ENCODE measurements at regions not wholly inside any gene's neighbourhood (a gene's known extent, or its start where the extent isn't known, plus 50 kb on each side); places are given as distances from the start of the nearest gene placed in this dataset.

DNA sequence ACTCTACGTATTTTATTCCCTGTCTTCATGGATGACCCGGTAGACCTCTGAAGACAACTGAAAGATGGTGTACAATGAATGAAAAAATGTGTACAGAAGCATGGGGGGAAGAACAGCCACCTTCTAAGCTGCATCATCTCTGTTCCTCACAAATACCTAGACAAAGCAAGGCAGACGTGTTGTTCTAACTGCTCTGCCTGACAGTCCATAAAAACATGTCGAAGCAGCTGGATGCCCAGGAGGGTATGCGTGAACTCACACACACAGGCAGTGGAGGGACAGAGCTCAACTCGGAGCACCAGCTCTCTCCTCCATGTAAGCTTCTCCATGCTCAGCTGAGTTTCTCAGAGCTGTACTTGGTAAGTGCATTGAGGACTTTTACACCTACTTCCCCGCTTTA lies 327.4 kb downstream of the CTTN start:
- no peak for ATAC-seq

DNA sequence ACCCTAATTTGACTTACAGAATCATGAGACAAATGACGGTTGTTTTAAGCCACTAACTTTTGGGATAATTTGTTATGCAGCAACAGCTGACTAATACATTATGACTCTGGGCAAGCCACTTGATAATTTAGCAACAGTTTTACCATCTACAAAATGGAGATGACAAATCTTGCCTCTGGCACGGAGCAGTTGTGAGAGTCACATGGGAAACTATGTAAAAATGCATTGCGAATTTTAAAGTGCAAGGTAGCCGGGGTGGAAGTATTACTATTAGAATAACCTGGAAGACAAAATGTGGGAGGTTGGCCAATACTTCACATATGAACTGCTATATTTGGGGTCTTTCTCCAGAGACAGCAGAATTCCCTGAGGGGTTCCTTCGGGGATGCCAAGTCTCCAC lies 328.7 kb downstream of the CTTN start:
- no peak for DNase-seq

More for the DNA sequence above, 327.4 kb downstream of the CTTN start:
- DNase-seq = no peak

DNA sequence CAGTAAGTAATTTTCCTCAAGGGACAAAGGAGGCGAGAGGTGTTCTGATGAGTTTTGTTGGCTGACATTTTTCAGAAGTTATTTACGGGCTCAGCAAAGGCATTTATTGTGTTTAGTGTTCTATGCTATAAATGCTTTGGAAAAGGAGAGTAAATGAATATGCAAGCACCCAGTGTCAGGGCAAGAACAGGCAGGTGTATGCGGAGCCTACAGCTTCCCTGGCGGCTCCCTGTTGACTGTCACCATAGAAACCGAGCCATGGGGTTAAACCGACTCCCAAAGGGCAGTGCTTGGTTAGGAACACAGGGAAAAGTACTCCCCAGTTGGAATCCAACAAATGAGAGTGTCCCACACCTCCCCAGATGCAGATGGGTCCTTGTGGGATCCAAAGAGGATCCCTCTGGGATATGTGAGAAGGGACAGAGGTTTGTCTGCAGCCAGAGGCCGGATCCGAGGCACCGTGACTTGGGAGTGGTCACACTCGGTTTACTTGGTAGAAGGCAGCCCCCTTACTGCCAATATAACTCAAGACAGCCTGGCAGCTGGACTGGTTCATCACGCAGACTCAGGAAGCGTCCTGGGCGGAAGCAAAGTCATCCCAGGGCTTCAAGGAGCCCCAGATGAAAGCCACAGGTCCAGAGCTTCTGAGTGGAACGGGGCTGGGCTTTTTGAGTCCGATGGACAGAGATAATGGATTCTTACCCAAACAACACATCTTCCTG lies 329.7 kb downstream of the CTTN start:
- DNase-seq (no peak), ATAC-seq (no peak)

More for the DNA sequence above, 328.7 kb downstream of the CTTN start:
- ATAC-seq = no peak

DNA sequence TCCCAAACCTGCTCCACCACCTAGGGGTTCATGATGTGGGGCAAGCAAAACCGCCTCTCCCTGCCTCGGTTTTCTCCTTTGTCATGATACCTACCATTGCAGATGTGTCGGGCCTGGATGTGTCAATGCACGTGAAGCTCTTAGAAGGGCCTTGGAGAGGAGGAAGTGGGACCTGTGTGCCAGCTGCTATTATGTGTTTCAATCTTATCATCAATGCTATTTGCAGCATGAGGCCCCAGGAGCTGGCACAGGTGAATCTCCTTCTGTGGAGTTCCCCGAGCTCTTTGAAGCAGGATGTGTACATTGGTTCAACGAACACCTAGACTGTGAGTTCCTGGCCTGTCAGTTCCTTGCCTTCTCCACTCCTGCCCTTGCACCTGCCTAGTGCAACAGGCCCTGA lies 331.6 kb downstream of the CTTN start:
- DNase-seq (no peak), ATAC-seq (no peak)

DNA sequence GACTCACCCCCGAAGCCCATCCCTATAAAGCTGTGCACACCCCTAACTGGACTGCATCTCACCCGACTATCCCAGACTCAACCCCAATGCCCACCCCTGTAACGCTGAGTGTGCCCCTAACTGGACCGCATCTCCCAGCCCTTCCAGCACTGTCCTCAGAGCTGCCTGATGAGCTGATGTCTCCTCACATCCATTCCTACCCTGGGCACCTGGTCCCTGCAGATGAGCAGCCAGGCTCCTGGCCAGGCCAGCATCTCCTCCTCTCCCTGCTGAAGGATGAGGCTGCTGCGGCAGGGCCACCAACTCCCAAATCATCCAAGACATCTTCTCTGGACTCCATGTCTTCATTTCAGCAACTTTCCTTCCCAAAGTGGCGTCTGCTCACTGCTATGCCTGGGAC lies 332.1 kb downstream of the CTTN start:
- DNase-seq = no peak
- no peak for ATAC-seq

DNA sequence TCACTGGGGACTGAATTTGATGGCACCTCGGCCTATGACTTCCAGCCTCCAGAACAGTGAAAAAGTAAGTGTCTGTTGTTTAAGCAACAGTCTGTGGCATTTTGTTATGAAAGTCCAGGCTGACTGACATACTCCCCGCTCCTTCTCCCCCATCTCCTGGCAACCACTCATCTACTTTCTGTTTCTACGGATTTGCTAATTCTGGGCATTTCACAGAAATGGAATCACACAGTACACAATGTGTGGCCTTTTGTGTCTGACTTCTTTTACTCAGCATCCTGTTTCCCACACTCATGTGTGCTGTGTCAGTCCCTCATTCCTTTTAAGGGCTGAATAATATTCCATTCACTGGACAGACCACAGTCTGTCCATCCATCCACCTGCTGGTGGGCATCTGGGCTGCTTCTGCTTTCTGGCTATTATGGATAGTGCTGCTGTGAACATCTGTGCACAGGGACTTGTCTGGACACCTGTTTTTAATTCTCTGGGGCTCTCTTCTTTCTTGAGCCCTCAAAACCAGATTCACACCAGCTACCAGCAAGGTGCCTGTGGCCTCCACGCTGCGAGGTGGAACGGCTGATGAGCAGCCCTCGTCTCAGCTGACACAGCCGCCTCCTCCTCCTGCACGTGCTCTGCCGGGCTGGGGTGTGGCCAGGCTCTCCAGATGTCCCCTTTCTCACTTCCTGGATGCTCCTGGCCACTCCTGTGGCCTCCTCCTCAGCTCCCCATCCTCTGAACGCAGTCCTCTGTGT lies 333.1 kb downstream of the CTTN start:
- ATAC-seq (no peak), DNase-seq (no peak)

DNA sequence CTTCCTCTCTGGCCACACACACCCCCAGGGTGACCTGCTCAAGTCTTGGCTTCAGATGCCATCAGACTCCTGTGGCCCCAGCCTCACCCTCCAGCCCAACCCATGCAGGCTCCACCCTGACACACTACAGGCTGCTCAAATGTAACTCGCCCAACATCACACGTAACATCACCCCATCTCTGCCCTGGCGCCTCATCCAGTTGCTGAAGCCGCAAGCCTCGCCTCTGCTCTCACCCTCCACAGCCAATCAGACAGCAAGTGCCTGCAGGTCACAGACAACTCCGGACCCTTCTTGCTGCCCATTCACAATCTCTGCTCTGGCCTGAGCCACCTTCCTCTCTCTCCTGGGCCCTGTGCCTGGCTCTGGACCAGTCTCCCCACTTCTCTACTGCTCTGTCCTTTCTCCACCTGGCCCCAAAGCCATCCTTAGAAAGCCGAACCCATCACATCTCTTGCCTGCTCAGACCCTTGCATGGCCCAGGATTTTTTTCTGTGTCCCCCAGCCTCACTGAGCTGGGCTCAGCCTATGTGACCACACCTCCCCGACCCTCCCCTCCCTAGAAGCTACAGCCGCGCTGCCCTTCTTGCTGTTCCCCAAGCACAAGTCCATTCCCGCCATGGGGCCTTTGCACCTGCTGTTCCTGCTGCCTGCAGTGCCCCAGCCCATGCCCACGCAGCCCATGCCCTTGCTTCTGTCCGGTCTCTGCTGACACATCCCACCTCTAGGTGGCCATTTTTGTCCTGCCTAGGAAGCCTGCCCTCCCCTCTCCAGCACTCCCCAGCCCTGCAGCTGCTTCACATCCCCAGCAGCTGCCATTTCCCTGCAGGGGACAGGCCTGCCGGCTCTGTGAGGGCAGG lies 333.9 kb downstream of the CTTN start:
- no peak for DNase-seq
- no peak for ATAC-seq

DNA sequence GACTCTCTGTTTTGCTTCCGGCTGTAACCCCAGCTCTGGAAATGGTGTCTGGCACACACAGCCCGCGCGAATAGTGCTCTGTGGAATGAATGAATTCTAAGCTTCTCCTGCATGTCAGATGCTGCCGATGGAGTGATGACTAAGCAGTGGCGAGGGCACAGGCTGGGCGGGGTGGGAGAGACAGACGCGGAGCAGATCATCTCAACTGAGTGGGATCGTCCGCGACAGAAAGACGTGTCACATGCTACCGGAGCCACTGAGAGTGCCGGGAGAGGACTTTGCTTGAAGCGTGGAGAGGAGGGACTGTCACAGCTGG lies 334.5 kb downstream of the CTTN start:
- ATAC-seq = no peak
- no peak for DNase-seq

DNA sequence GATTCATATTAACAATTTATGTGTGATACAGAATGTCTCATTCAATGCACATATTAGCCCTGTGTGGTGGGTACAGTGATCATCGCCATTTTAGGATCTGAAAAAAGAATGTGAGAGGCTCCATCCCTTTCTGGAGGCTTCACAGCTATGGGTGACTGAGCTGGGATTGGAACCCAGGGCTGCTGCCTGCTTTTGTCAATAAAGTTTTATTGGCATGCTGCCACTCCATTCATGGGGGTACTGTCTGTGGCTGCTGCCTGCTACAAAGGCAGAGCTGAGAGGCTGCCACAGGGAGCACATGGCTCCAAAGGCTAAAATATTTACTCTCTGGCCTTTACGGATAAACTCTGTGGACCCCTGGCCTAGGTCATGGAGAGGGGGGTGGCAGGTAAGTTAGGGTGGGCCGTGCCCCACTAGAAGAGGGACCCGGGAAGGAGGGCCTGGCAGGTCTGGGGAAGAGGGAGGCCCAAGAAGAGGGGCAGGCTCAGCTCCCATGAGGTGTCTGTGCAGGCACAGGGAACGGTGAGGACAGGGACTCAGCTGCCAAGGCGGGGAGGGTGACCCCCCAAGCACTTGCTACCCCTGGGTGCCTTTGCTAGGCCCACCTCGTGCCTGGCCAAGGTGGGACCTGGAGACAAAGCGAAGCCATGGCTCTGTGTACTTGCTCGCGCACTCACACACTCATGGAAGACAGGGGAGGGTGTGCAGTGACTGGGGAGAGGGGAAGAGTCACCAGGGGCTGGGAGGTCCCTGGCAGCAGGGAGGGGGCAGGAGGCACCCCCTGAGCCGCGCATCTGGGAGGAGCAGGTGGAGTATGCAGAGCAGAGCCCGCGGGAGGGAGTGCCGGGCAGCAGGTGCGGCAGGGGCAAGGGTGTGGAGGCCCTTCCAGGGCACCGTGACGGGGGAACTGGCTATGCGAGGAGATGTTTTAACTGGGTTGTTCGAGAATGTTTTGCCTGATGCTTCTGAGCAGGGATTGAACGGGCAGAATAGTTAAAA lies 335.3 kb downstream of the CTTN start:
- ATAC-seq (no peak), DNase-seq (no peak)

DNA sequence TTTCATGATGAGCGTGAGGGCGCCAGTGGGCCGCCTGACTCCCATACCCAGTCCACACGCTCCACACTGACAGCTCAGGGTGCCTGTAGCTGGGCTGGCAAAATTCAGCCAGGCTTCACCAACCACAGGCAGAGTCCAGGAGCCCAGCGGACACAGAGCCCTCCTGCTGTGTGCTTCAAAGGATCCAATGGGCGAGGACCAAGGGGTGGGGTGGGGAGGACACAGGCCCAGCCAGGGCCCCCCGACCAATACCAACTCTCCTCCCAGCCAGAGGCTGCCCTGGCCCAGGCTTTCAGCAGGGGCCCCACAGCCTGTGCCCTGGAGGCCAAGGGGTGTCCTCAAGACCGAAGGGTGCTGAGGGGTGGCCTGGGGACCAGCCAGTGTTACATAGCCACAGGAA lies 336.1 kb downstream of the CTTN start:
- ATAC-seq (no peak), DNase-seq (no peak)

DNA sequence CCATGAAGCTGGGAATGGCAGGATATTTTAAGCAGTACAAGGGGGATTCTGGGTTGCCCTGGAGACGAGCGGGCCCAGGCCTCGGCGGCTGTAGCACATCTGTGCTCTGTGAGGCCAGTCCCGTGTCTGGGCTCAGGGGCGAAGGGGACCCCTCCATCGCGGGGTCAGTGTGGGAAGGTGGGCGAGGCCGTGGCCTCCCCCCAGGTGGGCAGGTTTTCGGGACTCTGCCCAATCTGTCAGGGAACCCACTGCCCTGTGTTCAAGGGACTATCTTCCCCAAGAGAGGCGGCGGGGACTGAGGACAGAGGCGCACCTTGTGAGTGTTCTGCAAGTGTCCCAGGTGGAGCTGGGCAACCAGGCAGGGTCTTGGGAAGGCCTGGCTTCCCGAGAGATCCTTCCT lies 336.6 kb downstream of the CTTN start:
- ATAC-seq = no peak
- DNase-seq = no peak

DNA sequence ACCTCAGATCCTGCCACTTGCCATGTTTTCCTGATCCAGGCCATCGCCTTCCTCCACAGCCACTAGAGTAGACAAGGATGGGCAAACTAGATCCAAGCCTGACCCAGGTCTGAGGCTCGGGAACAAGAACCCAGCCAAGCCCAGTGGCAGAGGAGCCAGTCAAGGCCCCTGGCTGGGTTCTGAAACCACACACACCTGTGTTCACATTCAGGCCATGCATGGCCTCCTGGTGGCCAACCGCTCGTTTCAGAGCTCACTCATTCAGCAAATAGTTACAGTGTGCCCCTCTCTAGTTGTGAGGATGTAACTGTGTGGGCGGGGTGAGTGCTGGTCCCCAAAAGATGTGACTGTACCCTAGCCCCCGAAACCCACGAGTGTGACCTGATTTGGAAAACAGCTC lies 337.6 kb downstream of the CTTN start:
- ATAC-seq (no peak), DNase-seq (no peak)

DNA sequence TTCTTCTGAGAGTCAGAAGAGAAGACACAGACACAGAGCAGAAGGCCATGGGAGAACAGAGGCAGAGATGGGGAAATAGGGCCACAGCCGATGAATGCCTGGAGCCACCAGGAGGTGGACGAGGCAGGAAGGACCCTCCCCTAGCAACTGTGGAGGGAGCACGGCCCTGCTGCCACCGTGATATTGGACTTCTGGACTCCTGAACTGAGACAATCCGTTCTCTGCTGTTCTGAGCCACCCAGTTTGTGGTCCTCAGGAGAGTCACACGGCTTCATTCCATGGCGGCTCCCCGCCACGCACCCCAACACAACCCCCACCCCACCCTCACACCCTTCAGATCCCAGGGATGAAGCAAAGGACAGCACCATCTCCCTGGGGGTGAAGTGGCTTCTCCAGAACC lies 338.1 kb downstream of the CTTN start:
- no peak for ATAC-seq
- no peak for DNase-seq

DNA sequence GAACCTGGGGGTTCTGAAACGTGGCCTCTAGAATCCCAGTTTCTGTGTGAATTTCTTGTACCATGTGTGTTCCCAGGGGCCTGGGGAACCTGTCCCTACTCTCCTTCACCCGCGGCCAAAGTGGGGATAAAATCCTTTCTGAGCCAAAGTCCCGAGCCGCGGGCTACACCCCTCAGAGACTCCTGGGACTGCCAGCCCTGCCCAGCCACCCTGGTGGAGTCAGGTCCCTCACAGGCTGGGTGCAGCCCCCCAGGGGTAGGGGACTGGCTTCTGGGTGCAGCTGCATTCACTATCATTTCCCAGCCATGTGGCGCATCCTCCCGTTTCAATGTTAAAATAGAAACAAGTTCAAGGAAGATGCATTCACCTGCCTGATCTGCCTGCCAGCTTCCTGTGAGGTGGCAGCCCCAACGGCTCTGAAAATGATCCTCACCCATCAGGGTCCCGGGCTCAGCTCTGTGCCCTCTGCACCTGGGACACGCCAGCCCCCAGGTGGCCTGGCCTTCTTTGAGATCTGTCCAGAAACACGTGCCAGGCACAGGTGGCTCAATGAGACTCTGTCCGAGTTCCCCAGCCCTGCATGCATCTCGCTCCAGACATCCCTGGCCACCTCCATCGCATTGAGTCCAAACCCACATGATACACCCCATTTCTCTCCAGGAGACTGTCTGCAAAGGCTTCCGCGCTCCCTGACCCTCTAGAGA lies 338.8 kb downstream of the CTTN start:
- DNase-seq (no peak), ATAC-seq (no peak)

DNA sequence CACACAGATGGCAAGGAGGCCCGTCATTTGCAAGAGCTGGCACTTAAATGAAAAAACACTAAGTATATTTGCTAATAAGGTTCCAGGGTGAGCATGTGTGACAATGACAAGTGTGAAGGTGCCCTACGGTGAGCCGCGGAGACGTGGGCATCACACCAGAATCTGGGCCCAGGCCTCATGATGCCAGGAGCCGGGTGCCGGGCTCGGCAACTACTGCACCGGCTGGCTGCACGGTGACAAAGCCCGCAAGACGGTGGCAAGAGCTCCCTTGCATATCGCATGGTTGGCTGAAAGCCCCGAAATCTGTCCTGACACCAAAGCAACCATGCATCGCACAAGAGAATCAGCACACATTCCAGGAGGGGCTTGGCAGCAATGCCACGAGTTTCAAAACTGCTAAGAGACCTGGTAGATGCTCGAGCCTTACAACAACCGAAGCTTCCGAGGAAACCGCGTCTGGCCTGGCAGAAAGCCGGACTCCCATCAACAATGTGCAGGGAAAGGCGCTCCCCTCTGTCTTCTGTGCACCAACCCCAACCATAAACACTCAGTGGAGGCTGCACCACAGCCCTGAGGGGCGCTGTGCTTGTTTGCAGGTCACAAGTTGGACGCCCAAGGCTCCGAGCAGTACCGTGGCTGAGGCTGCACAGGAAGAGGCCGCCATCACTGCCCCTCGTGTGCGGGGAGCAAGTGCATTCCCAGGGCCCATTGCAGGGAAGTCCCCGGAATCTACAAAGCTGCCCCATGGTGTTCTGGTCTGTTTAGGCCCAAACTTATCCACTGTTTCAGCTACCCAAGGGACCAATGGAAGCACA lies 339.7 kb downstream of the CTTN start:
- no peak for ATAC-seq
- no peak for DNase-seq

DNA sequence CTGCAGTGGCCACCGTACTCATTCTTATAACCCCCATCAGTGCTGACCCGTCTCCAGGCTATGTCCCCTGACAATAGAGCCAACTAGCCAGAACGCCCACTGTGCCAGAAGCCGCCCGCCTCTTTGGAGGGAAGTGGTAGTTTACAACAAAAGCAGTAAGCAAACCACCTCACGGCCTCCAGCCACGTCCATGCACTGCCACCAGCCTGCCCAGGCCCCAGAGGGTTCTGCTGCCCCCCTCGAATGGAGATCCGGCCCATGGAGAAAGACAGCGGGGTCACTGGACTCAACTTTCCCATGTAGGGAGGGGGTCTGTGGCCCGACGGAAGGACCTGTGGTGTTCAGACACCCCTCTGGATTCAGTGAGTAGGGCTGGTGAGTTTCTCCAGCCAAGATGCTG lies 340.3 kb downstream of the CTTN start:
- no peak for DNase-seq
- ATAC-seq = no peak

DNA sequence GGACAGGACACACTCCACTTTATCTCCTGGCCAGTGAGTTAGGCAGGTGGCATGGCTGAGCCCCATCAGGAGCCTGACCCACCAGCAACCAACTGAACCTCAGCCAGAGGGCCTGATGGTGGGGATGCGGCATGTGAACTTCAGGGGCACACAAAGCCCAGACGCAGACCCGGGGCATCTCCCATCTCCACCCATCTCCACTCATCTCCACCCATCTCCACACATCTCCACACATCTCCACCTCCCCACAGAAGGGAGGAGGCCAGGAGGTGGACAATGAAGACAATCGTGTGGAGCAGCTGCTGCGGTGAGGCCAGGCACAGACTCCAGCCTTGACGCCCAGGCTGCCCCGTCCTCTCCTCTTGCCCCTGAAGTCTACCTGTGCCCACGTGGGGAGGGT lies 340.8 kb downstream of the CTTN start:
- DNase-seq = no peak

DNA sequence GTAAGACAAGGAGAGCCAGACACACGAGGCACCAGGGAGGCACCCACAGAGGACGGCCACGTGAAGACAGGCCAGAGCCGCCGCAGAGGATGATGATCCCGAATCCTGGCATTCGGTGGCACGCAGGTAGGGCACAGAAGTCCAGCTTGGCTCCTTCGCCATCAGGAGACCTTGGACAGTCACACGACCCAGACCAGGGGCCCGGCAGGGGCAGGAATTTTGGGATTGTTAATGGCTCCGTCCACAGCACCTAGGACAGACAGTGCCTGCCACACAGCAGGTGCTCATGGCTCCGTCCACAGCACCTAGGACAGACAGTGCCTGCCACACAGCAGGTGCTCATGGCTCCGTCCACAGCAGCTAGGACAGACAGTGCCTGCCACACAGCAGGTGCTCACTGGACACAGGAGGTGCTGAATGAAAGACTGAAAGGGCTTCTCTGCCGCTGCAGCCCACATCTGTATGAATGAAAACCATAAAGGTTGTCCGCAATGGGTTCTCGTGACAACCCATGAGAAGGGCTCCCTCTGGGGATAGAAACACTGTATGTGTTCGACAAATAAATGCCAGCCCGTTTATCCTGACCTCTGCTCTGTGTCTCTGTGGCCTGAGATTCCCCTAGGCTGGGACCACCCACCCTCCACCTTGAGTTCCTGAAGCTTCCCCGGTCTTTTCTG lies 341.6 kb downstream of the CTTN start:
- DNase-seq (no peak), ATAC-seq (no peak)

More for the DNA sequence above, 340.8 kb downstream of the CTTN start:
- no peak for ATAC-seq

DNA sequence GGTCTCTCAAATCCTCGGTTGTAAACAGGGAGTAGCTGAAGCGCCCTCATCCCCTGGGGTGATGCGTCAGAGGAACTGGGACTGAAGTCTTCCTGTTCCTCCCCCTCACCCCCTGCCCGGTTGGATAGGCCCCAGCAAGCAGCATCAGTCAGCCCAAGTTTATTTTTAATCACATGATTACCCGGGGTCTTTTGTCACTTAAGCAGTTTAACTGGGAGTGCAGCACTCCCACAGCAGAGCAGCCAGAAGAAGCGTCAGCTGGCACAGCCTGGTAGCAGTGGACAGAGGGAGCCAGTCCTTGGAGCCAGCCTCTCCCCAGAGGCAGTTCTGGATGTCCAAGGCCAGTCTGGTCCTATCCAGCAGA lies 342.1 kb downstream of the CTTN start:
- DNase-seq = no peak
- no peak for ATAC-seq

DNA sequence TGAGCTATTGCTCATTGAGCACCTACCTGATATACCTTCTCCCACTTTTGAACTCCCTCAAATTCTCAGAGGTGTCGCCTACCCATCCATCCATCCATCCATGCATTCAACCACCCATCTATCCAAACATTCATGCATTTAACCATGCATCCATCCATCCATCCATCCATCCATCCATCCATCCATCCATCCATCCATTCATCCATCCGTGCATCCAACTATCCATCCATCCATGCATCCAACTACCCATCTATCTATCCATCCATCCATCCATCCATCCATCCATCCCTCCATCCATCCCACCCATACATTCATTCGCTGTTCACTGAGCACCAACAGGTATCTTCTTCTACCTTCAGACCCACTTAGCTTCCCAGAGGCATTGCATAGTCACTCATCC lies 342.8 kb downstream of the CTTN start:
- ATAC-seq (no peak), DNase-seq (no peak)
